ENCODE measurements at regions not wholly inside any gene's neighbourhood (a gene's known extent, or its start where the extent isn't known, plus 50 kb on each side); places are given as distances from the start of the nearest gene placed in this dataset.

- H3K9me3 ChIP-seq (ENCODE audit: control insufficient read depth, low read length): no peaks in the 10 kb centered on the region
- 92 to 95% methylated on average over 10 to 11 of the region's 11 CpGs for WGBS, 2 experiments
- H3K27ac ChIP-seq (ENCODE audit: insufficient read depth, low read depth, low read length, poor library complexity, severe bottlenecking): no peak overlapping the region
- H3K27me3 ChIP-seq (ENCODE audit: control insufficient read depth, insufficient read depth, low read length, poor library complexity, severe bottlenecking): no peaks in the 10 kb centered on the region
- H3K36me3 ChIP-seq (ENCODE audit: control insufficient read depth, insufficient read depth, low read length): no peaks in the 10 kb centered on the region
- no peak overlapping the region for H3K4me3 ChIP-seq (ENCODE audit: insufficient read depth, low read depth, low read length)
- H3K4me1 ChIP-seq (ENCODE audit: control insufficient read depth, insufficient read depth, low read length): no peaks in the 10 kb centered on the region
Measured at GRCh38 chr5:168020542-168021294, 270.7 kb upstream of the WWC1 start.

DNA sequence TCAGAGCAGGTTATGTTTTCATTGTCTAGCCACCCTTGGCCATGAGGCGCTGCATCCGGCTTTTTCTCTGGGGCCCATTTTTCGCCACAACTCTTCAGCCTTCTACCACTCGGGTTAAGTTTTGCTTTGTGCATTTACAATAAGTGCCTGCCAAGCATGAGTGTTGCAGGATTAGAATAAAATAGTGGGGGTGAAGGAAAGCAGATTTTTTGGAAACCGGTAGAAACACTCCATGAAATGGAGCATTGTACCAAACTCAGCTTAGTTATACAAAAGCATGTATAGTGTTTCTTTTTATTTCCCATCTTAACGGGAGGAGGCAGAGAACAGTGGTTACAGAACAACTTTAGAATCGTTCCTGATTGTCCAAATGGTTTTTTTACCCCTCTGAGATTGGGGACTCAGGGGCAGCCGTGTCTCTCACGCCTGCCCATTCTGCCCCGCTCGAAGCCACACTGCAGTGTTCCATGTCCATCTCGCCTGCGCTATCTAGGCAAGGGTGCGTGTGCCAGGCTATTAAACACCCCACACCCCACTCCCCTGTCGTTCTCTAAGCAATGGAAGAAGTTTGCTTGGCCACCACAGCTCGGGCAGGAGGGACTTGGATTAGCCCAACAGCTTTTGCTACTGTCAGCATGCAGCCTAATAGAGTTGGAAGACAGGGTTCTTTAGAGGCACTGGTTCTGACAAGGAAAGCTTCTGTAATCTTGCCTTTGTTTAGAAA, 268.8 kb upstream of the WWC1 start:
- H3K4me1 ChIP-seq (ENCODE audit: control insufficient read depth, insufficient read depth, low read length): no peaks in the 10 kb centered on the region
- no peaks in the 10 kb centered on the region for H3K27me3 ChIP-seq (ENCODE audit: control insufficient read depth, insufficient read depth, low read length, poor library complexity, severe bottlenecking)
- H3K27ac ChIP-seq (ENCODE audit: insufficient read depth, low read depth, low read length, poor library complexity, severe bottlenecking): no peak overlapping the region
- 88 to 92% methylated on average over 15 to 16 of the region's 16 CpGs for WGBS, 2 experiments
- H3K9me3 ChIP-seq (ENCODE audit: control insufficient read depth, low read length): no peaks in the 10 kb centered on the region
- H3K36me3 ChIP-seq (ENCODE audit: control insufficient read depth, insufficient read depth, low read length): no peaks in the 10 kb centered on the region
- no peak overlapping the region for H3K4me3 ChIP-seq (ENCODE audit: insufficient read depth, low read depth, low read length)

DNA sequence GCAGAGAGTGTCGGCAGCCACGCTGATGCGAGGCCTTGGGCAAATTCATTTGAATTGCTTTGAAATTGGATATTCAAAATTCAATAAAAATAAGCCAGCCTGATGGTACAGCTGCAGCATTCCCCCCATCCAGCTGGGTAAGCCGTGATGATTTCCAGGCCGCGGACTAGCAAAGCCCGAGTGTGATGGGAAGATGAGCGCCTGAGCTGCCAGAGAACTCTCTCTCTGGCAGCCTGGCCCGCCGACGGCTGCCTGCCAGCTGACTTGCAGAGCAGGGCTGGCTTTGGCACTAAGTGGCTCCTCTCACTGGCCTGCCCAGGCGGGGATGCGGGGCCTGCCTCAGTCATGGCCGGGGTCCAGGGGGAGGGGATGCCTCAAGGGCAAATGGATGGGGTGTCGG, 268.3 kb upstream of the WWC1 start:
- H3K27me3 ChIP-seq (ENCODE audit: control insufficient read depth, insufficient read depth, low read length, poor library complexity, severe bottlenecking): no peaks in the 10 kb centered on the region
- no peak overlapping the region for H3K27ac ChIP-seq (ENCODE audit: insufficient read depth, low read depth, low read length, poor library complexity, severe bottlenecking)
- WGBS, 2 experiments: 88 to 89% methylated on average over 15 of the region's 15 CpGs
- H3K4me1 ChIP-seq (ENCODE audit: control insufficient read depth, insufficient read depth, low read length): no peaks in the 10 kb centered on the region
- H3K9me3 ChIP-seq (ENCODE audit: control insufficient read depth, low read length): no peaks in the 10 kb centered on the region
- no peaks in the 10 kb centered on the region for H3K36me3 ChIP-seq (ENCODE audit: control insufficient read depth, insufficient read depth, low read length)
- H3K4me3 ChIP-seq (ENCODE audit: insufficient read depth, low read depth, low read length): no peak overlapping the region

- no peaks in the 10 kb centered on the region for H3K27me3 ChIP-seq (ENCODE audit: control insufficient read depth, insufficient read depth, low read length, poor library complexity, severe bottlenecking)
- 95% methylated on average over 7 of the region's 7 CpGs for WGBS, 2 experiments
- no peaks in the 10 kb centered on the region for H3K36me3 ChIP-seq (ENCODE audit: control insufficient read depth, insufficient read depth, low read length)
- no peaks in the 10 kb centered on the region for H3K9me3 ChIP-seq (ENCODE audit: control insufficient read depth, low read length)
- H3K27ac ChIP-seq (ENCODE audit: insufficient read depth, low read depth, low read length, poor library complexity, severe bottlenecking): no peak overlapping the region
- no peak overlapping the region for H3K4me3 ChIP-seq (ENCODE audit: insufficient read depth, low read depth, low read length)
- H3K4me1 ChIP-seq (ENCODE audit: control insufficient read depth, insufficient read depth, low read length): no peaks in the 10 kb centered on the region
Measured at GRCh38 chr5:168024306-168024705, 267.1 kb upstream of the WWC1 start.

DNA sequence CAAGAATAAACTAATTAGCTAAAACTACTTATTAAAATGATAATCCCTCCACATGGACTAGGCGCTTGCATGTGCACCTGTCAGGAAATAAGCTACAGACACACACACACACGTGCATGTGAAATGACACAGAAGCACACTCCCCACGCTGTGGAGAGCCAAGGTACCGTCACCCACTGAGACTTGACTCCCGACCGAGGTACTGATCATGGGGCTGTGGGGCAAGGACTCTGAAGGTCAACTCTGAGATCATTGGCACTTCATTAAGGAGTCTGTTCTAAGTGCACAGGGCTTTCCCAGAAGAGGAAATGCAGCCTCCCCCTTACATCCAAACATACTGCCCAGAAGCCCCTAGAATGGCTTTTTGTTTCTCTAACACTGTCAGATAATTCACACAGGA, 264.4 kb upstream of the WWC1 start:
- Histone ChIP-seq H3K27me3 (ENCODE audit: control insufficient read depth, insufficient read depth, low read length, poor library complexity, severe bottlenecking) (no peaks in the 10 kb centered on the region), H3K4me3 (ENCODE audit: insufficient read depth, low read depth, low read length) (no peak overlapping the region), H3K36me3 (ENCODE audit: control insufficient read depth, insufficient read depth, low read length) (no peaks in the 10 kb centered on the region), H3K4me1 (ENCODE audit: control insufficient read depth, insufficient read depth, low read length) (no peaks in the 10 kb centered on the region), H3K9me3 (ENCODE audit: control insufficient read depth, low read length) (no peaks in the 10 kb centered on the region), H3K27ac (ENCODE audit: insufficient read depth, low read depth, low read length, poor library complexity, severe bottlenecking) (no peak overlapping the region)
- WGBS, 2 experiments: 89 to 91% methylated on average over 6 of the region's 6 CpGs

DNA sequence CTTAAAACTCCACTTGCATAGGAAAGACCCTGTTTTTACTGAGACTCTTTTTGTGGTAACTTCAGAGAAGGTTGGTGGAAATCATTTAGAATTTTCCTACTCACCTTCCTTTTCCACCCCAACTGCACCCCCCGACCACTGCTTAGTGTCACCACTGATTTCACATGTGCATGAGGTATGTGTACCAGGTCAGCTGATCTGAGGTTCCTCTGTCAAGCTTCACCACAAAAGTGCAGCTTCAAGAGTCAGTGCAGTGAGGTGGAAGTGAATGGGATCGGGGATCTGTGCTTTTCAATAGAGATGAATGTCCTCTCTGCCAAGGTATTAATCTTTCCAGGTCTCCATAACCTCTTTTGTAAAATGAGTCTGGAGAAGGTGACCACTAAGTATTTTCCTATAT, 260.5 kb upstream of the WWC1 start:
- H3K36me3 ChIP-seq (ENCODE audit: control insufficient read depth, insufficient read depth, low read length): no peaks in the 10 kb centered on the region
- no peaks in the 10 kb centered on the region for H3K4me1 ChIP-seq (ENCODE audit: control insufficient read depth, insufficient read depth, low read length)
- H3K4me3 ChIP-seq (ENCODE audit: insufficient read depth, low read depth, low read length): no peak overlapping the region
- no peaks in the 10 kb centered on the region for H3K9me3 ChIP-seq (ENCODE audit: control insufficient read depth, low read length)
- WGBS, 2 experiments: 79 to 90% methylated on average over 2 of the region's 2 CpGs
- H3K27ac ChIP-seq (ENCODE audit: insufficient read depth, low read depth, low read length, poor library complexity, severe bottlenecking): no peak overlapping the region
- H3K27me3 ChIP-seq (ENCODE audit: control insufficient read depth, insufficient read depth, low read length, poor library complexity, severe bottlenecking): no peaks in the 10 kb centered on the region

DNA sequence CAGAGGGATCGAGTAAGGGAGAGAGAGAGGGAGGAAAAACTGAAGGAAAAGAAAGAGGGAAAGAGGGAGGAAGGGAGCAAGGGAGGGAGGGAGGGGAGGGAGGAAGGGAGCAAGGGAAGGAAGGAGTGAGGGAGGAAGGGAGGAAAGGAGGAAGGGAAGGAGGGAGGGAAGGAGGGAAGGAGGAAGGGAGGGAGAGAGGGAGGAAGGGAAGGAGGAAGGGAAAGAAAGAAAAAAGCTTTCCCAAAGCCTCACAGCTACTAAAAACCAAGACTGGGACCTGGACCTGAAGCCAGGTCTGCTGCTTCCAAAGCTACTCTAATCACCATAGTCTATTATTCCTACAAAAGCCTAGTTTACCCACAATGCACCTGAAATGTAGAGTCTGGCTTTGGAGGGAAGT, 259.8 kb upstream of the WWC1 start:
- Histone ChIP-seq H3K4me3 (ENCODE audit: insufficient read depth, low read depth, low read length) (no peak overlapping the region), H3K9me3 (ENCODE audit: control insufficient read depth, low read length) (no peaks in the 10 kb centered on the region), H3K27me3 (ENCODE audit: control insufficient read depth, insufficient read depth, low read length, poor library complexity, severe bottlenecking) (no peaks in the 10 kb centered on the region), H3K36me3 (ENCODE audit: control insufficient read depth, insufficient read depth, low read length) (no peaks in the 10 kb centered on the region), H3K4me1 (ENCODE audit: control insufficient read depth, insufficient read depth, low read length) (no peaks in the 10 kb centered on the region), H3K27ac (ENCODE audit: insufficient read depth, low read depth, low read length, poor library complexity, severe bottlenecking) (no peak overlapping the region)
- 82 to 97% methylated on average over 1 of the region's 1 CpG for WGBS, 2 experiments

DNA sequence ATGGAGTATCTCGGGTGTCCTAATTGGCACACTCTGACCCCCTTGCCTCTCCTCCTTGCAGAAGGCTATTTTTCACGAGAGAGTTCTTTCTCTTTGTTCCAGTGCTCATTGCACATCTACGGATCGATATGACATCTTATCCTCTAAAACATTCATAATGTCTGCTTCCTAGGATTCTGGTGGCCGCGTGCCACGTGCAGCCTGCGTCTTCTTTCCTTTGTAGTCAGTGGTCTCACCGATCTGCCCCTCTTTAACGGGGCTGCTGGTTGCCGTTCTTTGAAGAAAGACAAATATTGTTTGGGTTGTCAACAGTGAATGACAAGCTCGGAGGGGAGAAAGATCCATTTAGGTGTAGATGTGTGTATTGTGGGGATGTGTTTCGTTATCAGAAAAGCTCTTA, 252.4 kb upstream of the WWC1 start:
- H3K9me3 ChIP-seq (ENCODE audit: control insufficient read depth, low read length): no peaks in the 10 kb centered on the region
- H3K27ac ChIP-seq (ENCODE audit: insufficient read depth, low read depth, low read length, poor library complexity, severe bottlenecking): no peak overlapping the region
- H3K4me3 ChIP-seq (ENCODE audit: insufficient read depth, low read depth, low read length): no peak overlapping the region
- no peaks in the 10 kb centered on the region for H3K27me3 ChIP-seq (ENCODE audit: control insufficient read depth, insufficient read depth, low read length, poor library complexity, severe bottlenecking)
- no peaks in the 10 kb centered on the region for H3K36me3 ChIP-seq (ENCODE audit: control insufficient read depth, insufficient read depth, low read length)
- H3K4me1 ChIP-seq (ENCODE audit: control insufficient read depth, insufficient read depth, low read length): peaks cover 13% of the 10 kb centered on the region
- WGBS, 2 experiments: 91% methylated on average over 13 of the region's 13 CpGs

GRCh38 chr5:168039566-168040248, 251.7 kb upstream of the WWC1 start:
- Histone ChIP-seq H3K27me3 (ENCODE audit: control insufficient read depth, insufficient read depth, low read length, poor library complexity, severe bottlenecking) (no peaks in the 10 kb centered on the region), H3K27ac (ENCODE audit: insufficient read depth, low read depth, low read length, poor library complexity, severe bottlenecking) (no peak overlapping the region), H3K4me3 (ENCODE audit: insufficient read depth, low read depth, low read length) (no peak overlapping the region), H3K4me1 (ENCODE audit: control insufficient read depth, insufficient read depth, low read length) (peaks cover 13% of the 10 kb centered on the region), H3K36me3 (ENCODE audit: control insufficient read depth, insufficient read depth, low read length) (no peaks in the 10 kb centered on the region), H3K9me3 (ENCODE audit: control insufficient read depth, low read length) (no peaks in the 10 kb centered on the region)
- 83 to 86% methylated on average over 13 of the region's 13 CpGs for WGBS, 2 experiments

GRCh38 chr5:168041583-168041982, 249.9 kb upstream of the WWC1 start:
- Histone ChIP-seq H3K4me3 (ENCODE audit: insufficient read depth, low read depth, low read length) (no peak overlapping the region), H3K36me3 (ENCODE audit: control insufficient read depth, insufficient read depth, low read length) (no peaks in the 10 kb centered on the region), H3K27ac (ENCODE audit: insufficient read depth, low read depth, low read length, poor library complexity, severe bottlenecking) (no peak overlapping the region), H3K4me1 (ENCODE audit: control insufficient read depth, insufficient read depth, low read length) (peaks cover 21% of the 10 kb centered on the region), H3K9me3 (ENCODE audit: control insufficient read depth, low read length) (no peaks in the 10 kb centered on the region), H3K27me3 (ENCODE audit: control insufficient read depth, insufficient read depth, low read length, poor library complexity, severe bottlenecking) (no peaks in the 10 kb centered on the region)
- WGBS, 2 experiments: 92 to 93% methylated on average over 2 of the region's 2 CpGs

All from ectodermal cell (in vitro differentiated cells).